BE2C (cell line): ENCODE measurements at regions not wholly inside any gene's neighbourhood (a gene's known extent, or its start where the extent isn't known, plus 50 kb on each side); places are given as distances from the start of the nearest gene placed in this dataset.

Source experiments
- DNase-seq: peaks from one replicate; pipeline ENCODE4 v3.0.0-alpha.2; 2020
- H3K27me3 ChIP-seq: fragments of 250-450 bp; sonication (Bioruptor Pico); 2 replicates; pipeline ENCODE4 v1.5.1; 2020; ENCODE audit warnings: mild to moderate bottlenecking
- H3K36me3 ChIP-seq: fragments of 250-450 bp; sonication (Bioruptor Pico); 2 replicates; pipeline ENCODE4 v1.5.1; 2020; ENCODE audit warnings: mild to moderate bottlenecking
- H3K4me1 ChIP-seq: fragments of 250-450 bp; sonication (Bioruptor Pico); 2 replicates; pipeline ENCODE4 v1.5.1; 2020
- H3K4me3 ChIP-seq: 2 replicates; pipeline ENCODE4 v1.5.1; 2011; ENCODE audit warnings: low read depth, low read length
- H3K9me3 ChIP-seq: fragments of 250-450 bp; sonication (Bioruptor Pico); 2 replicates; pipeline ENCODE4 v1.5.1; 2020
- CTCF ChIP-seq: IDR thresholded peaks from 2 replicates; pipeline ENCODE4 v1.5.1; 2012; ENCODE audit warnings: mild to moderate bottlenecking, low read depth, low read length

GRCh38 chr13:21987793-21988192 lies 316.9 kb downstream of the FGF9 start:
- no peak for TF ChIP-seq CTCF
- no peak for DNase-seq
- Histone ChIP-seq H3K9me3 (no peaks in the 10 kb centered on the region), H3K4me1 (no peaks in the 10 kb centered on the region), H3K4me3 (no peak overlapping the region), H3K27me3 (no peaks in the 10 kb centered on the region), H3K36me3 (no peaks in the 10 kb centered on the region)

GRCh38 chr13:21988624-21989023 lies 317.8 kb downstream of the FGF9 start:
- no peak for DNase-seq
- Histone ChIP-seq H3K4me1 (no peaks in the 10 kb centered on the region), H3K27me3 (no peaks in the 10 kb centered on the region), H3K9me3 (no peaks in the 10 kb centered on the region), H3K4me3 (no peak overlapping the region), H3K36me3 (no peaks in the 10 kb centered on the region)
- TF ChIP-seq CTCF = no peak

- H3K4me1 ChIP-seq = no peaks in the 10 kb centered on the region
These were observed 325.2 kb downstream of the FGF9 start for GRCh38 chr13:21996049-21996448.

GRCh38 chr13:21997726-21998125 lies 326.9 kb downstream of the FGF9 start:
- DNase-seq = no peak
- no peak for TF ChIP-seq CTCF
- Histone ChIP-seq H3K9me3 (peaks cover 4% of the 10 kb centered on the region; the same call in 1 of the 2 replicates), H3K36me3 (no peaks in the 10 kb centered on the region), H3K4me1 (no peaks in the 10 kb centered on the region), H3K27me3 (no peaks in the 10 kb centered on the region), H3K4me3 (no peak overlapping the region)

More at GRCh38 chr13:21996049-21996448, 325.2 kb downstream of the FGF9 start:
- Histone ChIP-seq H3K4me3 (no peak overlapping the region), H3K27me3 (no peaks in the 10 kb centered on the region), H3K9me3 (peaks cover 4% of the 10 kb centered on the region; the same call in 1 of the 2 replicates), H3K36me3 (no peaks in the 10 kb centered on the region)
- TF ChIP-seq CTCF = no peak
- no peak for DNase-seq

- Histone ChIP-seq H3K9me3 (peaks cover 4% of the 10 kb centered on the region; the same call in 1 of the 2 replicates), H3K27me3 (no peaks in the 10 kb centered on the region), H3K4me3 (no peak overlapping the region), H3K4me1 (no peaks in the 10 kb centered on the region), H3K36me3 (no peaks in the 10 kb centered on the region)
- no peak for TF ChIP-seq CTCF
- DNase-seq = no peak
These were observed 327.6 kb downstream of the FGF9 start for GRCh38 chr13:21998279-21998990.

- Histone ChIP-seq H3K4me3 (no peak overlapping the region), H3K27me3 (no peaks in the 10 kb centered on the region), H3K36me3 (no peaks in the 10 kb centered on the region), H3K4me1 (no peaks in the 10 kb centered on the region), H3K9me3 (peaks cover 4% of the 10 kb centered on the region; the same call in 1 of the 2 replicates)
- no peak for DNase-seq
- TF ChIP-seq CTCF = no peak
These were observed 328.8 kb downstream of the FGF9 start for GRCh38 chr13:21999666-22000065.
